ENCODE measurements at regions not wholly inside any gene's neighbourhood (a gene's known extent, or its start where the extent isn't known, plus 50 kb on each side); places are given as distances from the start of the nearest gene placed in this dataset.

DNA sequence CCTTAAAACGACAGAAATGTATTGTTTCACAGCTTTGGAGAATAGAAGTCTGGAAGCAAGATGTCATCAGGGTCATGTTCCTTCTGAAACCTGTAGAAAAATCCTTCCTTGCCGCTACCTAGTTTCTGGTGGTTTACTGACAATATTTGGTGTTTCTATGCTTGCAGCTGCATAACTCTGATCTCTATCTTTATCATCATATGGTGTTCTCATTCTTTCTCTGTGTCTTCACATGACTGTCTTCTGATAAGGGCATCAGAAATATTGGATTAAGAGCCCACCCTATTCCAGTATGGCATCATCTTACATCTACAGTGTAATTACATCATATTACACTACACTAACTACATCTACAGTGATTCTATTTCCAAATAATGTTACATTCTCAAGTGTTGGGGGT is 148.0 kb downstream of the MANEA start:
- TF ChIP-seq RFX5 (IDR thresholded peaks at IDR 0.05) (no peak), ESRRA (IDR thresholded peaks at IDR 0.05; ENCODE audit: borderline replicate concordance, low read length) (no peak), HOXA7 (CRISPR knock-in tag; IDR thresholded peaks at IDR 0.05) (no peak), ZNF302 (CRISPR knock-in tag; IDR thresholded peaks at IDR 0.05) (no peak), HDAC2 (IDR thresholded peaks at IDR 0.05) (no peak), POLR2AphosphoS2 (conservative IDR thresholded peaks at IDR 0.05; ENCODE audit: low read length) (no peak), SMC3 (IDR thresholded peaks at IDR 0.05) (no peak), HOXB13 (CRISPR knock-in tag; IDR thresholded peaks at IDR 0.05; ENCODE audit: low read depth) (no peak), CHD2 (IDR thresholded peaks at IDR 0.05; ENCODE audit: low read length, partially characterized antibody) (no peak)
- TF ChIP-seq, protein P1, sequence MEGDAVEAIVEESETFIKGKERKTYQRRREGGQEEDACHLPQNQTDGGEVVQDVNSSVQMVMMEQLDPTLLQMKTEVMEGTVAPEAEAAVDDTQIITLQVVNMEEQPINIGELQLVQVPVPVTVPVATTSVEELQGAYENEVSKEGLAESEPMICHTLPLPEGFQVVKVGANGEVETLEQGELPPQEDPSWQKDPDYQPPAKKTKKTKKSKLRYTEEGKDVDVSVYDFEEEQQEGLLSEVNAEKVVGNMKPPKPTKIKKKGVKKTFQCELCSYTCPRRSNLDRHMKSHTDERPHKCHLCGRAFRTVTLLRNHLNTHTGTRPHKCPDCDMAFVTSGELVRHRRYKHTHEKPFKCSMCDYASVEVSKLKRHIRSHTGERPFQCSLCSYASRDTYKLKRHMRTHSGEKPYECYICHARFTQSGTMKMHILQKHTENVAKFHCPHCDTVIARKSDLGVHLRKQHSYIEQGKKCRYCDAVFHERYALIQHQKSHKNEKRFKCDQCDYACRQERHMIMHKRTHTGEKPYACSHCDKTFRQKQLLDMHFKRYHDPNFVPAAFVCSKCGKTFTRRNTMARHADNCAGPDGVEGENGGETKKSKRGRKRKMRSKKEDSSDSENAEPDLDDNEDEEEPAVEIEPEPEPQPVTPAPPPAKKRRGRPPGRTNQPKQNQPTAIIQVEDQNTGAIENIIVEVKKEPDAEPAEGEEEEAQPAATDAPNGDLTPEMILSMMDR (IDR thresholded peaks at IDR 0.05) = no peak
- TF ChIP-seq, protein P2, sequence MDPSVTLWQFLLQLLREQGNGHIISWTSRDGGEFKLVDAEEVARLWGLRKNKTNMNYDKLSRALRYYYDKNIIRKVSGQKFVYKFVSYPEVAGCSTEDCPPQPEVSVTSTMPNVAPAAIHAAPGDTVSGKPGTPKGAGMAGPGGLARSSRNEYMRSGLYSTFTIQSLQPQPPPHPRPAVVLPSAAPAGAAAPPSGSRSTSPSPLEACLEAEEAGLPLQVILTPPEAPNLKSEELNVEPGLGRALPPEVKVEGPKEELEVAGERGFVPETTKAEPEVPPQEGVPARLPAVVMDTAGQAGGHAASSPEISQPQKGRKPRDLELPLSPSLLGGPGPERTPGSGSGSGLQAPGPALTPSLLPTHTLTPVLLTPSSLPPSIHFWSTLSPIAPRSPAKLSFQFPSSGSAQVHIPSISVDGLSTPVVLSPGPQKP (IDR thresholded peaks at IDR 0.05; ENCODE audit: low read depth, low read length) = no peak

Data from A549 (cell line).